SK-N-SH (cell line): ENCODE measurements at regions not wholly inside any gene's neighbourhood (a gene's known extent, or its start where the extent isn't known, plus 50 kb on each side); places are given as distances from the start of the nearest gene placed in this dataset.

Source experiments
- CTCF ChIA-PET: fragments of 300-600, 350-600 bp; formaldehyde crosslinking; extraction: SDS; loops from one replicate; lab custom pipeline; 2021; lab: Yijun Ruan, JAX
- POLR2A ChIA-PET: fragments of 350-600 bp; sonication (Branson Sonifier 250); formaldehyde crosslinking; extraction: SDS; loops from one replicate; lab custom pipeline; 2020; ENCODE audit warnings: antibody characterized with exemption, inconsistent platforms; lab: Yijun Ruan, JAX
- DNase-seq: peaks from one replicate; pipeline ENCODE4 v3.0.0; 2012
- H2AFZ ChIP-seq: fragments of 200-600 bp; sonication (generic); 2 replicates; pipeline ENCODE4 v1.8.1; 2016; ENCODE audit warnings: antibody characterized with exemption, mild to moderate bottlenecking, low read depth
- H3F3A ChIP-seq: fragments of 200-600 bp; sonication (generic); replicated peaks from 2 replicates; pipeline ENCODE3; 2016; ENCODE audit warnings: antibody characterized with exemption, mild to moderate bottlenecking; ENCODE audit not compliant: insufficient read depth
- H3K27ac ChIP-seq, 2 experiments: fragments of 200-500 bp in 1 of 2; fragments of 200-600 bp in 1 of 2; sonication (Bioruptor generic) in 1 of 2; sonication (generic), shearing (Covaris generic) in 1 of 2; 2 replicates each; pipeline versions ENCODE4 v1.5.1 to v1.6.1; 2014 to 2016; ENCODE audit warnings: low read depth in 2 of 2, inconsistent platforms in 1 of 2, low read length in 1 of 2, mild to moderate bottlenecking in 1 of 2, mixed read lengths in 1 of 2
- H3K27me3 ChIP-seq: fragments of 200-600 bp; sonication (generic), shearing (Covaris generic); 2 replicates; pipeline ENCODE4 v1.6.1; 2016; ENCODE audit warnings: mixed run types; ENCODE audit not compliant: insufficient read depth
- H3K36me3 ChIP-seq, 2 experiments: fragments of 200-500 bp in 1 of 2; fragments of 200-600 bp in 1 of 2; sonication (Bioruptor generic) in 1 of 2; sonication (generic) in 1 of 2; replicated peaks in 1 of 2; 2 replicates each; pipeline versions ENCODE3 to v1.5.1; 2014 to 2016; ENCODE audit warnings: low read length in 1 of 2, mild to moderate bottlenecking in 1 of 2; ENCODE audit not compliant: insufficient read depth in 2 of 2, control insufficient read depth in 1 of 2
- H3K4me1 ChIP-seq, 2 experiments: fragments of 200-500 bp in 1 of 2; fragments of 200-600 bp in 1 of 2; sonication (Bioruptor generic) in 1 of 2; sonication (generic), shearing (Covaris generic) in 1 of 2; 2 replicates each; pipeline versions ENCODE4 v1.5.1 to v1.6.1; 2014 to 2016; ENCODE audit warnings: low read depth in 1 of 2, low read length in 1 of 2, mixed run types in 1 of 2; ENCODE audit not compliant: insufficient read depth in 2 of 2, control insufficient read depth in 1 of 2
- H3K4me2 ChIP-seq: fragments of 200-600 bp; sonication (generic), shearing (Covaris generic); 2 replicates; pipeline ENCODE4 v1.6.1; 2017; ENCODE audit warnings: mixed run types
- H3K4me3 ChIP-seq, 2 experiments: fragments of 200-500 bp in 1 of 2; fragments of 200-600 bp in 1 of 2; sonication (Bioruptor generic) in 1 of 2; sonication (generic), shearing (Covaris generic) in 1 of 2; 2 replicates each; pipeline versions ENCODE4 v1.5.1 to v1.8.1; 2014 to 2016; ENCODE audit warnings: low read depth in 2 of 2, inconsistent platforms in 1 of 2, low read length in 1 of 2, mild to moderate bottlenecking in 1 of 2, mixed read lengths in 1 of 2, moderate library complexity in 1 of 2
- H3K79me2 ChIP-seq: fragments of 200-600 bp; sonication (generic); 2 replicates; pipeline ENCODE4 v1.8.1; 2017; ENCODE audit warnings: mild to moderate bottlenecking; ENCODE audit not compliant: insufficient read depth
- H3K9ac ChIP-seq: fragments of 200-600 bp; sonication (generic); 2 replicates; pipeline ENCODE4 v1.6.1; 2017; ENCODE audit warnings: mixed run types
- H3K9me2 ChIP-seq: fragments of 200-600 bp; sonication (generic); 2 replicates; pipeline ENCODE4 v1.6.1; 2017; ENCODE audit warnings: mixed run types
- H3K9me3 ChIP-seq: fragments of 200-600 bp; sonication (generic); 2 replicates; pipeline ENCODE4 v1.6.1; 2017; ENCODE audit warnings: mixed run types, mild to moderate bottlenecking, moderate library complexity
- H4K20me1 ChIP-seq: fragments of 200-600 bp; sonication (generic); 2 replicates; pipeline ENCODE4 v1.6.1; 2017; ENCODE audit warnings: mild to moderate bottlenecking, mixed run types; ENCODE audit not compliant: insufficient read depth
- EZH2phosphoT487 ChIP-seq: fragments of 200-600 bp; sonication (generic); IDR thresholded peaks from 2 replicates; pipeline ENCODE4 v1.6.1; 2017; ENCODE audit warnings: low read depth, mixed run types, mild to moderate bottlenecking, antibody characterized with exemption, moderate library complexity, borderline replicate concordance
- FOSL2 ChIP-seq: IDR thresholded peaks from 2 replicates; pipeline ENCODE4 v1.4.0; 2012; ENCODE audit warnings: low read depth, mild to moderate bottlenecking, moderate library complexity, borderline replicate concordance
- FOXJ3 ChIP-seq: sonication (generic); formaldehyde crosslinking; IDR thresholded peaks from 2 replicates; pipeline ENCODE4 v1.5.1; 2020; ENCODE audit warnings: mild to moderate bottlenecking, missing genetic modification reagents
- FOXM1 ChIP-seq: IDR thresholded peaks from 2 replicates; pipeline ENCODE4 v1.4.0; 2012; ENCODE audit warnings: low read depth, mild to moderate bottlenecking
- GABPA ChIP-seq: IDR thresholded peaks from 2 replicates; pipeline ENCODE4 v1.4.0; 2012; ENCODE audit warnings: low read depth, mild to moderate bottlenecking
- GATA2 ChIP-seq: sonication (generic); formaldehyde crosslinking; IDR thresholded peaks from 2 replicates; pipeline ENCODE4 v1.5.0; 2020; ENCODE audit warnings: mild to moderate bottlenecking, missing genetic modification reagents
- JUND ChIP-seq: IDR thresholded peaks from 2 replicates; pipeline ENCODE4 v1.4.0; 2012
- NFIC ChIP-seq: IDR thresholded peaks from 2 replicates; pipeline ENCODE4 v1.4.0; 2012; ENCODE audit warnings: borderline replicate concordance
- NRF1 ChIP-seq: IDR thresholded peaks from 2 replicates; pipeline ENCODE4 v1.6.1; 2012; ENCODE audit warnings: low read depth, mild to moderate bottlenecking, low read length
- POLR2AphosphoS5 ChIP-seq: IDR thresholded peaks from 2 replicates; pipeline ENCODE4 v1.6.1; 2012; ENCODE audit warnings: low read depth, low read length
- RAD21 ChIP-seq: IDR thresholded peaks from 2 replicates; pipeline ENCODE4 v1.6.1; 2012; ENCODE audit warnings: mild to moderate bottlenecking, low read length
- SIN3A ChIP-seq: IDR thresholded peaks from 2 replicates; pipeline ENCODE4 v1.6.1; 2012; ENCODE audit warnings: low read depth, mild to moderate bottlenecking, low read length, moderate library complexity, borderline replicate concordance
- TAF1 ChIP-seq: IDR thresholded peaks from 2 replicates; pipeline ENCODE4 v1.6.1; 2012; ENCODE audit warnings: low read depth, mild to moderate bottlenecking, low read length, moderate library complexity, borderline replicate concordance
- TCF12 ChIP-seq: IDR thresholded peaks from 2 replicates; pipeline ENCODE4 v1.4.0; 2012
- TEAD4 ChIP-seq: IDR thresholded peaks from 2 replicates; pipeline ENCODE4 v1.4.0; 2012; ENCODE audit warnings: mild to moderate bottlenecking, borderline replicate concordance; ENCODE audit not compliant: insufficient read depth
- YY1 ChIP-seq: IDR thresholded peaks from 2 replicates; pipeline ENCODE4 v1.4.0; 2012; ENCODE audit warnings: low read depth, mild to moderate bottlenecking
- WGBS: methylation state at CpG from one replicate; pipeline ENCODE4 v1.1.6; 2017; ENCODE audit warnings: low lambda C conversion rate; 5-methylcytosine and 5-hydroxymethylcytosine counted together
- TF ChIP-seq, protein P1 (sequence below): fragments of 150-350 bp; IDR thresholded peaks from 2 replicates; pipeline ENCODE4 v1.6.1; 2016; ENCODE audit warnings: mild to moderate bottlenecking, low read depth, low read length
- TF ChIP-seq, protein P2 (sequence below): IDR thresholded peaks from 2 replicates; pipeline ENCODE4 v1.6.1; 2012; ENCODE audit warnings: mild to moderate bottlenecking, low read depth, low read length, moderate library complexity
- TF ChIP-seq, protein P3 (sequence below): IDR thresholded peaks from 2 replicates; pipeline ENCODE4 v1.4.0; 2012; ENCODE audit warnings: low read depth, borderline replicate concordance

DNA sequence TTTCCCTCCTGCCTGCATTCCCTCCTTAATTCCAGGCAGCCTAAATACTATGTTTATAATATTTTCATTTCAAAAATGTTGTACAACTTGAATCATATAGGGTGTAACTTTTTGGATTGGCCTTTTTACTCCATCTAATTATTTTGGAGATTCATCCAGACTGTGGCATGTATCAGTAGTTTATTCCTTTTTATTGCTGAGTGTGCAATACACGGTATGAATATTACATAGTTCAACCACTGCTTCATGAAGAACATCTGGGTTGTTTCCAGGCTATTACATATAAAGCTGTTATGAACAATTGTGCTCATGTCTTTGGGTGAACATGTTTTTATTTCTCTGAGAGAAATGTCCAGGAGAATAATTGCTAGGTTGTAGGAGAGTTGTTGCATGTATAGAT, 253.5 kb upstream of the SLC35B3 start:
- no peak for TF ChIP-seq FOSL2
- no peak for TF ChIP-seq RAD21
- TF ChIP-seq, protein P1, sequence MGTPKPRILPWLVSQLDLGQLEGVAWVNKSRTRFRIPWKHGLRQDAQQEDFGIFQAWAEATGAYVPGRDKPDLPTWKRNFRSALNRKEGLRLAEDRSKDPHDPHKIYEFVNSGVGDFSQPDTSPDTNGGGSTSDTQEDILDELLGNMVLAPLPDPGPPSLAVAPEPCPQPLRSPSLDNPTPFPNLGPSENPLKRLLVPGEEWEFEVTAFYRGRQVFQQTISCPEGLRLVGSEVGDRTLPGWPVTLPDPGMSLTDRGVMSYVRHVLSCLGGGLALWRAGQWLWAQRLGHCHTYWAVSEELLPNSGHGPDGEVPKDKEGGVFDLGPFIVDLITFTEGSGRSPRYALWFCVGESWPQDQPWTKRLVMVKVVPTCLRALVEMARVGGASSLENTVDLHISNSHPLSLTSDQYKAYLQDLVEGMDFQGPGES = no peak
- TF ChIP-seq EZH2phosphoT487 = no peak
- TF ChIP-seq, all 33 proteins: peak for 0
- Histone ChIP-seq H3K4me1 (no peaks in the 10 kb centered on the region), H3K9me2 (no peaks in the 10 kb centered on the region), H4K20me1 (no peaks in the 10 kb centered on the region), H3F3A (no peaks in the 10 kb centered on the region), H3K27me3 (no peaks in the 10 kb centered on the region), H2AFZ (no peak overlapping the region), H3K9me3 (no peaks in the 10 kb centered on the region; the same call in 1 of the 2 replicates), H3K27ac (no peak overlapping the region), H3K36me3 (no peaks in the 10 kb centered on the region), H3K4me3 (no peak overlapping the region), H3K79me2 (no peaks in the 10 kb centered on the region), H3K4me2 (no peak overlapping the region), H3K9ac (no peak overlapping the region)
- no peak for DNase-seq
- POLR2A ChIA-PET = no interaction called here
- CTCF ChIA-PET = no interaction called here
- WGBS = 0% methylated on average over 1 of the region's 1 CpG

DNA sequence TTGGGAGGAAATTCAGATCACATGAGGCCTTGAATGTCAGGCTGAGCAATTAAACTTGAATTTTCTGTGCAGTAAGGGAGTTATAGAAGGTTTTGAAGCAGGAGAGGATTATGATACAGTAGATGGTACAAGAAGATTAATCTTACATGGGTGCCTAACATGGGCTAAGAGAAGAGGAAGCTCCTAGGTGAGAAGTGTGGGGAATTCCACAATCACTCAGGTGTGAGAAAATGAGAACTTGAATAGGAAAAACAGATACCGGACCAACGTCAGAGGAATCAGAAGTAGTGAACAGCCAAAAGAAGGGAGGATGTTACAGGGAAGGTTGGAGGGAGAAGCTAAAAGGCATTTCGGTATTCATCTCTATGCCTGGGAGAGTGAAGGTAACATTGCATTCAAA, 250.7 kb upstream of the SLC35B3 start:
- POLR2A ChIA-PET = no interaction called here
- no peaks in the 10 kb centered on the region for H3K9me2 ChIP-seq
- WGBS = 50% methylated on average over 3 of the region's 3 CpGs
- H3K9me3 ChIP-seq = no peaks in the 10 kb centered on the region; the same call in 1 of the 2 replicates
- no peaks in the 10 kb centered on the region for H3K36me3 ChIP-seq
- no peaks in the 10 kb centered on the region for H3K27me3 ChIP-seq
- no peak overlapping the region for H3K4me2 ChIP-seq
- TF ChIP-seq JUND (no peak), NRF1 (no peak), EZH2phosphoT487 (no peak), GATA2 (CRISPR knock-in tag) (no peak), NFIC (no peak), FOXM1 (no peak), TCF12 (no peak), YY1 (no peak), TEAD4 (no peak), TAF1 (no peak), POLR2AphosphoS5 (no peak), GABPA (no peak), FOSL2 (no peak), FOXJ3 (CRISPR knock-in tag) (no peak), SIN3A (no peak)
- TF ChIP-seq, protein P2, sequence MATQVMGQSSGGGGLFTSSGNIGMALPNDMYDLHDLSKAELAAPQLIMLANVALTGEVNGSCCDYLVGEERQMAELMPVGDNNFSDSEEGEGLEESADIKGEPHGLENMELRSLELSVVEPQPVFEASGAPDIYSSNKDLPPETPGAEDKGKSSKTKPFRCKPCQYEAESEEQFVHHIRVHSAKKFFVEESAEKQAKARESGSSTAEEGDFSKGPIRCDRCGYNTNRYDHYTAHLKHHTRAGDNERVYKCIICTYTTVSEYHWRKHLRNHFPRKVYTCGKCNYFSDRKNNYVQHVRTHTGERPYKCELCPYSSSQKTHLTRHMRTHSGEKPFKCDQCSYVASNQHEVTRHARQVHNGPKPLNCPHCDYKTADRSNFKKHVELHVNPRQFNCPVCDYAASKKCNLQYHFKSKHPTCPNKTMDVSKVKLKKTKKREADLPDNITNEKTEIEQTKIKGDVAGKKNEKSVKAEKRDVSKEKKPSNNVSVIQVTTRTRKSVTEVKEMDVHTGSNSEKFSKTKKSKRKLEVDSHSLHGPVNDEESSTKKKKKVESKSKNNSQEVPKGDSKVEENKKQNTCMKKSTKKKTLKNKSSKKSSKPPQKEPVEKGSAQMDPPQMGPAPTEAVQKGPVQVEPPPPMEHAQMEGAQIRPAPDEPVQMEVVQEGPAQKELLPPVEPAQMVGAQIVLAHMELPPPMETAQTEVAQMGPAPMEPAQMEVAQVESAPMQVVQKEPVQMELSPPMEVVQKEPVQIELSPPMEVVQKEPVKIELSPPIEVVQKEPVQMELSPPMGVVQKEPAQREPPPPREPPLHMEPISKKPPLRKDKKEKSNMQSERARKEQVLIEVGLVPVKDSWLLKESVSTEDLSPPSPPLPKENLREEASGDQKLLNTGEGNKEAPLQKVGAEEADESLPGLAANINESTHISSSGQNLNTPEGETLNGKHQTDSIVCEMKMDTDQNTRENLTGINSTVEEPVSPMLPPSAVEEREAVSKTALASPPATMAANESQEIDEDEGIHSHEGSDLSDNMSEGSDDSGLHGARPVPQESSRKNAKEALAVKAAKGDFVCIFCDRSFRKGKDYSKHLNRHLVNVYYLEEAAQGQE = no peak
- TF ChIP-seq, protein P3, sequence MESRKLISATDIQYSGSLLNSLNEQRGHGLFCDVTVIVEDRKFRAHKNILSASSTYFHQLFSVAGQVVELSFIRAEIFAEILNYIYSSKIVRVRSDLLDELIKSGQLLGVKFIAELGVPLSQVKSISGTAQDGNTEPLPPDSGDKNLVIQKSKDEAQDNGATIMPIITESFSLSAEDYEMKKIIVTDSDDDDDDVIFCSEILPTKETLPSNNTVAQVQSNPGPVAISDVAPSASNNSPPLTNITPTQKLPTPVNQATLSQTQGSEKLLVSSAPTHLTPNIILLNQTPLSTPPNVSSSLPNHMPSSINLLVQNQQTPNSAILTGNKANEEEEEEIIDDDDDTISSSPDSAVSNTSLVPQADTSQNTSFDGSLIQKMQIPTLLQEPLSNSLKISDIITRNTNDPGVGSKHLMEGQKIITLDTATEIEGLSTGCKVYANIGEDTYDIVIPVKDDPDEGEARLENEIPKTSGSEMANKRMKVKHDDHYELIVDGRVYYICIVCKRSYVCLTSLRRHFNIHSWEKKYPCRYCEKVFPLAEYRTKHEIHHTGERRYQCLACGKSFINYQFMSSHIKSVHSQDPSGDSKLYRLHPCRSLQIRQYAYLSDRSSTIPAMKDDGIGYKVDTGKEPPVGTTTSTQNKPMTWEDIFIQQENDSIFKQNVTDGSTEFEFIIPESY = no peak
- no peaks in the 10 kb centered on the region for H4K20me1 ChIP-seq
- no peak overlapping the region for H3K4me3 ChIP-seq
- no peaks in the 10 kb centered on the region for H3F3A ChIP-seq
- no peaks in the 10 kb centered on the region for H3K79me2 ChIP-seq
- H2AFZ ChIP-seq = no peak overlapping the region
- H3K9ac ChIP-seq = no peak overlapping the region
- CTCF ChIA-PET = no interaction called here
- no peak for DNase-seq
- no peaks in the 10 kb centered on the region for H3K4me1 ChIP-seq
- no peak overlapping the region for H3K27ac ChIP-seq
